RWPE1 (cell line): ENCODE measurements at regions not wholly inside any gene's neighbourhood (a gene's known extent, or its start where the extent isn't known, plus 50 kb on each side); places are given as distances from the start of the nearest gene placed in this dataset.
"Not testable (repeated sequence)": the region's sequence is repeated elsewhere in the genome, so short reads cannot be mapped to it uniquely, and the experiment has no call there.

Source experiments
- CTCF ChIA-PET: fragments of 350-600 bp; sonication (Branson Sonifier 250); formaldehyde crosslinking; extraction: SDS; loops from one replicate; lab custom pipeline; 2021; lab: Yijun Ruan, JAX
- POLR2A ChIA-PET: fragments of 400-600 bp; formaldehyde crosslinking; extraction: SDS; loops from one replicate; lab custom pipeline; 2020; ENCODE audit warnings: antibody characterized with exemption; ENCODE audit not compliant: low non-redundant PET; lab: Yijun Ruan, JAX
- DNase-seq: peaks from one replicate; pipeline ENCODE4 v3.0.0; 2012; ENCODE audit warnings: low spot score
- H3K27ac ChIP-seq: fragments of 450-650 bp; 2 replicates; pipeline ENCODE4 v1.5.1; 2017
- CTCF ChIP-seq: fragments of 450-650 bp; conservative IDR thresholded peaks from 2 replicates; pipeline ENCODE4 v1.5.1; 2017; ENCODE audit warnings: low read depth, mild to moderate bottlenecking

GRCh38 chr6:71083308-71083820 is 126.5 kb upstream of the B3GAT2 start:
- CTCF ChIA-PET = interaction anchor here (0.7 kb wide), 1 partner anchor 12 kb away, joined by 4 read pairs; no protein-coding TSS in a partner anchor
- no peak for DNase-seq
- H3K27ac ChIP-seq = no peak overlapping the region
- POLR2A ChIA-PET = no interaction called here
- no peak for TF ChIP-seq CTCF

- TF ChIP-seq CTCF = no peak
- POLR2A ChIA-PET = no interaction called here
- no peak overlapping the region for H3K27ac ChIP-seq
- DNase-seq = no peak
- CTCF ChIA-PET = interaction anchor here (0.6 kb wide), 1 partner anchor 1876 kb away, joined by 4 read pairs; no protein-coding TSS in a partner anchor
These were observed 131.3 kb upstream of the B3GAT2 start for GRCh38 chr6:71088166-71088565.

GRCh38 chr6:71090217-71090616 is 133.4 kb upstream of the B3GAT2 start:
- no peak for TF ChIP-seq CTCF
- no peak overlapping the region for H3K27ac ChIP-seq
- ChIA-PET POLR2A (no interaction called here), CTCF (no interaction called here)
- no peak for DNase-seq

GRCh38 chr6:71091167-71091566 is 134.3 kb upstream of the B3GAT2 start:
- POLR2A ChIA-PET = no interaction called here
- DNase-seq = no peak

GRCh38 chr6:71091956-71092355 is 135.1 kb upstream of the B3GAT2 start:
- ChIA-PET POLR2A (no interaction called here), CTCF (no interaction called here)
- DNase-seq = no peak
- TF ChIP-seq CTCF = no peak
- H3K27ac ChIP-seq = no peak overlapping the region

More at GRCh38 chr6:71091167-71091566, 134.3 kb upstream of the B3GAT2 start:
- TF ChIP-seq CTCF = no peak
- CTCF ChIA-PET = no interaction called here
- no peak overlapping the region for H3K27ac ChIP-seq

GRCh38 chr6:71097264-71097663 is 140.4 kb upstream of the B3GAT2 start:
- DNase-seq, POLR2A ChIA-PET, CTCF ChIA-PET: not testable (repeated sequence)

GRCh38 chr6:71099649-71100048 is 142.8 kb upstream of the B3GAT2 start:
- H3K27ac ChIP-seq = no peak overlapping the region
- ChIA-PET CTCF (no interaction called here), POLR2A (no interaction called here)
- DNase-seq = no peak
- TF ChIP-seq CTCF = no peak

More at GRCh38 chr6:71097264-71097663, 140.4 kb upstream of the B3GAT2 start:
- not testable (repeated sequence) for H3K27ac ChIP-seq
